HG03103 (cell line): ENCODE measurements at regions not wholly inside any gene's neighbourhood (a gene's known extent, or its start where the extent isn't known, plus 50 kb on each side); places are given as distances from the start of the nearest gene placed in this dataset.

Experiments
- ATAC-seq: cut with Tn5 transposase; IDR thresholded peaks from one replicate; pipeline ENCODE4 v1.9.1; 2021; ENCODE audit warnings: low read depth; ENCODE audit not compliant: unreplicated experiment

GRCh38 chr2:5539282-5540165 is 152.7 kb upstream of the SOX11 start:
- ATAC-seq: no peak

GRCh38 chr2:5540856-5541255 is 151.3 kb upstream of the SOX11 start:
- no peak for ATAC-seq

GRCh38 chr2:5544205-5544786 is 147.9 kb upstream of the SOX11 start:
- ATAC-seq: no peak

- no peak for ATAC-seq
Observed at GRCh38 chr2:5546181-5546580, 146.0 kb upstream of the SOX11 start.

- no peak for ATAC-seq
Observed at GRCh38 chr2:5548991-5549715, 143.0 kb upstream of the SOX11 start.

GRCh38 chr2:5549771-5550170 is 142.4 kb upstream of the SOX11 start:
- ATAC-seq: no peak

GRCh38 chr2:5555636-5556035 is 136.5 kb upstream of the SOX11 start:
- no peak for ATAC-seq

GRCh38 chr2:5561006-5561405 is 131.2 kb upstream of the SOX11 start:
- no peak for ATAC-seq

- no peak for ATAC-seq
Observed at GRCh38 chr2:5562426-5562825, 129.8 kb upstream of the SOX11 start.

GRCh38 chr2:5562865-5563264 is 129.3 kb upstream of the SOX11 start:
- no peak for ATAC-seq

GRCh38 chr2:5563411-5563810 is 128.8 kb upstream of the SOX11 start:
- no peak for ATAC-seq

GRCh38 chr2:5569256-5569655 is 122.9 kb upstream of the SOX11 start:
- no peak for ATAC-seq

- no peak for ATAC-seq
Observed at GRCh38 chr2:5576015-5576414, 116.2 kb upstream of the SOX11 start.

- no peak for ATAC-seq
Observed at GRCh38 chr2:5587766-5588165, 104.4 kb upstream of the SOX11 start.

GRCh38 chr2:5588601-5589000 is 103.6 kb upstream of the SOX11 start:
- ATAC-seq: no peak

GRCh38 chr2:5589183-5589582 is 103.0 kb upstream of the SOX11 start:
- no peak for ATAC-seq

GRCh38 chr2:5590886-5591285 is 101.3 kb upstream of the SOX11 start:
- no peak for ATAC-seq

GRCh38 chr2:5592916-5593315 is 99.3 kb upstream of the SOX11 start:
- no peak for ATAC-seq

- no peak for ATAC-seq
Observed at GRCh38 chr2:5594249-5594695, 97.9 kb upstream of the SOX11 start.

GRCh38 chr2:5596868-5597267 is 95.3 kb upstream of the SOX11 start:
- no peak for ATAC-seq

GRCh38 chr2:5598156-5598555 is 94.0 kb upstream of the SOX11 start:
- ATAC-seq: no peak
